PC-3 (cell line): ENCODE measurements at regions not wholly inside any gene's neighbourhood (a gene's known extent, or its start where the extent isn't known, plus 50 kb on each side); places are given as distances from the start of the nearest gene placed in this dataset.
"Not testable (repeated sequence)": the region's sequence is repeated elsewhere in the genome, so short reads cannot be mapped to it uniquely, and the experiment has no call there.

ENCODE experiments used
- EZH2 ChIP-seq: fragments of 300-600 bp; sonication (generic); IDR thresholded peaks from one replicate; pipeline ENCODE4 v1.6.1; 2017; ENCODE audit warnings: antibody characterized with exemption, mild to moderate bottlenecking, low read length; ENCODE audit not compliant: unreplicated experiment
- EZH2phosphoT487 ChIP-seq: fragments of 300-600 bp; sonication (generic); IDR thresholded peaks from 2 replicates; pipeline ENCODE4 v1.6.1; 2018; ENCODE audit warnings: mild to moderate bottlenecking, antibody characterized with exemption, low read length, borderline replicate concordance
- TF ChIP-seq, protein P1 (sequence below): fragments of 300-600 bp; sonication (generic); conservative IDR thresholded peaks from 2 replicates; pipeline ENCODE4 v1.5.1; 2017; ENCODE audit warnings: antibody characterized with exemption, low read depth, mild to moderate bottlenecking, low read length

- TF ChIP-seq, protein P1, sequence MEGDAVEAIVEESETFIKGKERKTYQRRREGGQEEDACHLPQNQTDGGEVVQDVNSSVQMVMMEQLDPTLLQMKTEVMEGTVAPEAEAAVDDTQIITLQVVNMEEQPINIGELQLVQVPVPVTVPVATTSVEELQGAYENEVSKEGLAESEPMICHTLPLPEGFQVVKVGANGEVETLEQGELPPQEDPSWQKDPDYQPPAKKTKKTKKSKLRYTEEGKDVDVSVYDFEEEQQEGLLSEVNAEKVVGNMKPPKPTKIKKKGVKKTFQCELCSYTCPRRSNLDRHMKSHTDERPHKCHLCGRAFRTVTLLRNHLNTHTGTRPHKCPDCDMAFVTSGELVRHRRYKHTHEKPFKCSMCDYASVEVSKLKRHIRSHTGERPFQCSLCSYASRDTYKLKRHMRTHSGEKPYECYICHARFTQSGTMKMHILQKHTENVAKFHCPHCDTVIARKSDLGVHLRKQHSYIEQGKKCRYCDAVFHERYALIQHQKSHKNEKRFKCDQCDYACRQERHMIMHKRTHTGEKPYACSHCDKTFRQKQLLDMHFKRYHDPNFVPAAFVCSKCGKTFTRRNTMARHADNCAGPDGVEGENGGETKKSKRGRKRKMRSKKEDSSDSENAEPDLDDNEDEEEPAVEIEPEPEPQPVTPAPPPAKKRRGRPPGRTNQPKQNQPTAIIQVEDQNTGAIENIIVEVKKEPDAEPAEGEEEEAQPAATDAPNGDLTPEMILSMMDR = not testable (repeated sequence)
- TF ChIP-seq EZH2, EZH2phosphoT487: not testable (repeated sequence)
These were observed 163.9 kb downstream of the PTPRU start for GRCh38 chr1:29400203-29400602.
